Right kidney (tissue), 1 donor: ENCODE measurements at regions not wholly inside any gene's neighbourhood (a gene's known extent, or its start where the extent isn't known, plus 50 kb on each side); places are given as distances from the start of the nearest gene placed in this dataset.
"Not testable (repeated sequence)": the region's sequence is repeated elsewhere in the genome, so short reads cannot be mapped to it uniquely, and the experiment has no call there.

Experiments used
- DNase-seq: peaks from one replicate; pipeline ENCODE4 v3.0.0-alpha.2; 2016

DNA sequence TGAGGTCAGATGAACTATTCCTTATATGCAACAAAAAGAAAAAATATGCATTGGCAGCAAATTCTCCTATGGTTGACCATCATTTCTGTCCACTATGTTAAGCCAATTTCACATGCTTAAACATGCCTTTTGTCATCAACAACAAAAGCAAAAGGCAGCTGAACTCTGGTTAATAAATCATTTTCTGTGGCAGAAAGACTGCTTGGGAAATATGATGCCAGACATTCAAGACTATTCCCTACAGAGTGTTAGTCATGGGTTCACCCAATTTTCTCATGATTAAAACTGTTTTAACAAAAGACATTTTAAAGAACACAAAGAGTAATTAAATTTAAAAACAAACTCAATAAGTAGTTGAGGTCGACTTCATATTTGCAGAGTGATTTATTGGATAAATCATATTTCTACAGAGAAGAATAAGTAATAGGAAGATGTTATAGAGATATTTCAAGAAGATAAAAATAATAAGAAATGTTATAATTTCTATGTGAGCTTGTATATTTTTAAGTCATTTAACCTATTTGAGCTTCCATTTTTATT, 890.6 kb downstream of the STPG2 start:
- no peak for DNase-seq

DNA sequence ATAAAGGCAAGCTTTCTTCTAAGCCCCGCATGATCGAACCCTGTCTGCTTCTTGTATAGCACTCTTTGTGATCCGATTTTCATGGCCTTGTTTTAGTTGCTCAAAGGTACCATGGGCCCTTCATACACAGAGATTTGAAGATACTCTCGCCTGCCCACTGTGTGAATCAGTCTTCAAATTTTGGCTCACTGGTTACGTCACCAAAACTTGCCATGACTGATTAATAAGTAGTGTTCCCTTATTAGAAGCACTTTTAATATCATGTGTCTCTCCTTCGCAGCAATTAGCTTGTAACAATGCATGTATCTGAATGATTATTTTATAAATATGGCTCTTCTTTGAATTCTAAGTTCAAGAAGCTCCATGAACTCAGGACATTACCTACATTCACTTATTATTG, 880.5 kb downstream of the STPG2 start:
- no peak for DNase-seq

DNA sequence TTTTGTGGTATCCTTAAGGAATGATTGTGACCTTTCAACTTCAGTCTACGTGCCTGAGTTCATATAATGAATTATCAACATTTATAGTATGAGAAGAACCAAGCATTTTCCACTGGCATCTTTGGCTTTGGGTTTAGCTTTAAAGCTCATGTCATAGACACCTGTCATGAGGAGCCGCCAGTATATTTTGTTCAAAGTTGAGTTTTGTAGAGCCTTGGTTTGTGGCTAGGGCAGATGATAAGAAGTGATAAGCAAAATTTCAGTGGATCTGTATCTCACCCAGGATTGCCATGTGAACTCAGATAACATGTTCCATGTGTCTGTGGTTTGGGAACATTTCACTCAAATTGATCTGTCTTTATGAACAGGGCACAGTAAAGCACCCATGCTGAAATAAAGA, 873.2 kb downstream of the STPG2 start:
- DNase-seq, result no peak

DNA sequence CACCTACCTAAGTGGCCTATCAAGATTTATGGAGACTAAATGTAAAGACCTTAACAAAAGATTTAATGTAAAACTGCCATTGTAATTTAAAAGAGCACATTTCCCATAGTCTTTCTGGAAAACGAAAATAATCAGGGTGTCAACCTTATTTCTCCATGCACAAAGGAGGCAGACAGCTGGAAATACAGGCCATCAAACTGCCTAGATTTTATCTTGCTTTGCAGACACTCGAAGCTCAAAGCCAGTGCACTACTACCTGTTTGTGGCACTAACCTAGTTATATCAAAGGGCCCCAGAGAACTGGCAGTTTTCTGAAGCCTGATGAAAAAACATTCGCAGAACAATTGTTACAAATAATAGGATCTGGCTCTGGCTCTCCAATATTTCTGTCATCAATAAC, 863.9 kb downstream of the STPG2 start:
- DNase-seq, result no peak

DNA sequence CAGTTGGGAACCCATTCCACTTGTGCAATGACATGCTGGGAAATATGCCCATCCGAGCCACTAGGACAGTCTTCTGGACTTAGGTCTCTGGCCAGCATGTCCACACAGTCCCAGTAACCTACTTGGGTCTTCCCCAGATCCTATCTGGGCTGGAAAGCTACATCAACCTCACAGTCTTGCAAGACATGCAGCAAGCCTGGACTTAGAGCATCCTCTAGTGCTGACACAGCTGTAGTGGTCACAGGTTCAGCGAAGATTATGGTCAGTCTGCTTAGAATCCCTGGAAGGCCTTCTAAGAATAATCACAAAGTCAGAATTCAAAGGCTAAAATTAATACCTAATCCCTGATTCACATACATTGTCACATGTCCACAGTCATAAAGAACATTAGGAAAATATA, 842.7 kb downstream of the STPG2 start:
- no peak for DNase-seq

DNA sequence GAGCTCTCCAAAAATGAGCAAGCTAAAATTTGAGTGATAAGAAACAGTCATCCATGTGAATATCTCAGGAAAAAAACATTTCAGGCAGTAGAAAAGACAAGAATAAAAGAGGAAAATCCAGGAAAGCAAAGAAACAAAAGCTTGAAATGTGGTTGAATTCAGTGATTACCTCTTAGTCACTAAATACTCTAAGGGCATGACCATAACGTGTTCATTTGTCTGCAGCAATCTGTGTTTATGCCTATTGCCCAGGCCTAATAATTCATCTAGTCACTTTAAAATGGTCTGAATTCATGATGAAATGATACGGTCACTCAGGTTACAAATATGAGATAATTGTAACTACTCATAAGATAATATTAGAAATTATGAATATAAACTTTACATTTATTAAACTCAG, 837.9 kb downstream of the STPG2 start:
- DNase-seq, result no peak

- DNase-seq, result no peak
Observed at GRCh38 chr4:97309121-97309520, 834.2 kb downstream of the STPG2 start.

DNA sequence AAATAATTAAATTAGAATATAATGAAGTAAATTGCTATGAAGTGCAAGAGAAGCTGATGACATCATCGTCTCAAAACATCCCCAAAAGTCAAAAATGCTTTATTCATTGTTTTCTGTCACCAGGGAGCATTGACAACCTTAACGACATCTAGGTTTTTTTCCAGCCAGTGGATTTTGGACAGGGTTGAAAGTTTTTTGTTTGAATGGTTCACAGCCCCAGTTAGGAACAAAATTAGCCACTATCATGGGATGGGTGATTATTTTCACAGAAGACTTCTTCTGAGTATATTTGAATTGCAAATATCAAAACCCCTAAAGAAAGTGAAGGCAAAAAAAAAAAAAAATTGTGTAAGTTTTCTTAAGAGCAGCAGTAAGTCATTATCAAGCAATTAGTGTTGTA, 826.1 kb downstream of the STPG2 start:
- DNase-seq, result no peak

DNA sequence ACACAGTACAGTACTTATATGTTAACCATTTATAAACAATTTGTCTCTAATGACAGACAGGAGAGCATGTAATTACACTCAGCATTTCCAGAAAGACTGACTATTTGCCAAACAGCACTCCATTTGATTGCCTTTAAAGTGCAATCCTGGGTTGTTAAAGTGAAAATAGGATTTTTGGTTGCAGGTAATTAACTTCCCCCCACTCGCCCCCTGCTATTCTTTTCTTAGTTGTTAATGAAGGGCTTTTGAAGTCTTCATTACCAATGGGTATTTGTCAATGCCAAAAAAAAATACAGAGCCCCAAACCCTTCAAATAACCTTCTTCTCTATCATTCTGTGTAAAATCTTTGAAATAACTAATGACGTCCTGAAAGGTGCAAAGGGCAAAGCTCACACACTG, 825.6 kb downstream of the STPG2 start:
- no peak for DNase-seq

DNA sequence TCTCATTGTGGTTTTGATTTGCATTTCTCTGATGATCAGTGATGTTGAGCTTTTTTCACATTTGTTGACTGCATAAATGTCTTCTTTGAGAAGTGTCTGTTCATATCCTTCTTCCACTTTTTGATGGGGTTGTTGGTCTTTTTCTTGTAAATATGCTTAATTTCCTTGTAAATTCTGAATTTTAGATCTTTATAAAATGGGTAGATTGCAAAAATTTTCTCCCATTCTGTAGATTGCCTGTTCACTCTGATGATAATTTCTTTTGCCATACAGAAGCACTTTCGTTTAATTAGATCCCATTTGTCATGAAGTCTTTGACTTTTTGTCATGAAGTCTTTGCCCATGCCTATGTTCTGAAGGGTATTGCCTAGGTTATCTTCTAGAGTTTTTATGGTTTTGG, 817.5 kb downstream of the STPG2 start:
- DNase-seq, result not testable (repeated sequence)

- no peak for DNase-seq
Observed at GRCh38 chr4:97330917-97331316, 812.4 kb downstream of the STPG2 start.

DNA sequence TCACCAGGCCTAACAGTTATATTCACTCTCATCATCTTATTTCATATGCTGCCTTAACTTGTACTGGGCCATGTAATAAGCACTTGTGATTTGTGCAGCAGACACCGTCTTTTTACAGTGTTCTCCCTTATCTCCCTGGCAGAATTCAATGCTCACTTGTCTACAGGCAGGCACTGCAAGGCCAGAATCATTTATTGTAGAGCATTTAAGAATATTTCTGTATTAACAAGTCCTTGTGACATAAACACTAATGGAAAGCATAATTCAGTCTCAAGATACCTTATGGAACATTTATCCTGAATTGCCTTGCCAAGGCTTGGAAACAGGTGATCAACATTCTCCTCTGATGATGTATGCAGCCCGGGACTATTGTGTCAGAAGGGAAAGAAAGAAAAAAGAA, 808.9 kb downstream of the STPG2 start:
- no peak for DNase-seq

GRCh38 chr4:97349468-97350186, 793.6 kb downstream of the STPG2 start:
- no peak for DNase-seq

DNA sequence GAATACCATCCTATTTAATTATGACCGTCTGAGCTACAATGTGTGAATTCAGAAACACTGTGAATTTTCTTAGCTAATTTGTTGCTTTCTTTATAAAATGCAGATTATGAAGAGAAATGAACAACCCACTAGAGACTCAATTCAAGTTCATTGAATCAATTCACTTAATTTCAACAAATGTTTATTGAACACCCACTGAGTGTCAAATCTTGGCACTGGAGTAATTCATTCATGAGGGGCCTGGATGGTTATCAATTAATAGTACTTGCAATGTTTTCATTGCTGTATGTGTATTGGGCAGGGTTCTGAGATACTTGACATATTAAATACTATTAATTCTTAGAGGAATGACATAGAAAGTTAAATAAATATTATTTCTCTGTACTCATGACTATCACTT, 789.4 kb downstream of the STPG2 start:
- DNase-seq, result no peak

- no peak for DNase-seq
Observed at GRCh38 chr4:97359826-97360225, 783.5 kb downstream of the STPG2 start.

DNA sequence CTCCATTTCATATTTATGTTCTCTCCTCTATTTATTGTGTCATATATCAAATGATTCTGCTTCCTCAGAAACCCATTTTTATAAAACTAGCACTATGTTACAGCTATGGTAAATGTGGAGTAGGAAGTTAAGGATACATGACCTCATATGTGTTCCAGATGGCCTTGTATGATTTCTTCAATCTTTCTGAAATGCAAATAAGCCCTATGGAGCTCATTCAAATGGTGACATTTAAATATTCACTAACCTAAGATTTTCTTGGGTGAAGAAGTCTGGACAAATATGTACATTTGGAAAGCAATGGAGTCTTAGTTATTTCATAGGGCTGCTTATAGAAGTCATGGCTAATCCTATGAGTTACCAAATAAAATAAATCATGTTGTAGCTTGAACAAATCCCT, 782.5 kb downstream of the STPG2 start:
- no peak for DNase-seq

DNA sequence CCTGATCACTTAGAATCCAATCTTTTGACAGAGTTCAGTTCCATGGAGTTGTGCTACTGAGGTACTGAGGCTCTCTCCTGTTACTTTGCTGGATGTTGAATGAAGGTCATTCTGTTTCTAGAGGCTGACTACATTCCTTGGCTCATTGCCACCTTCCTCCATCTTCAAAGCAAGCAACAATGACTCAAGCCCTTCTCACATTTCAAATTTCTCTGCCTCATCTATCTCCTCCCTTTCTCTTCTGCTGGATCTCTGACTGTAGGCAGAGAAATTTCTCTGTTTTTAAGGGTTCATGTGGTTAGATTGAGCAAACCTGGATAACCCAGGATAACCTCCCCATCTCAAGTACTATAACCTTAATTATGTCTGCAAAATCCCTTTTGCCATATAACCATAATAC, 775.4 kb downstream of the STPG2 start:
- DNase-seq, result no peak

DNA sequence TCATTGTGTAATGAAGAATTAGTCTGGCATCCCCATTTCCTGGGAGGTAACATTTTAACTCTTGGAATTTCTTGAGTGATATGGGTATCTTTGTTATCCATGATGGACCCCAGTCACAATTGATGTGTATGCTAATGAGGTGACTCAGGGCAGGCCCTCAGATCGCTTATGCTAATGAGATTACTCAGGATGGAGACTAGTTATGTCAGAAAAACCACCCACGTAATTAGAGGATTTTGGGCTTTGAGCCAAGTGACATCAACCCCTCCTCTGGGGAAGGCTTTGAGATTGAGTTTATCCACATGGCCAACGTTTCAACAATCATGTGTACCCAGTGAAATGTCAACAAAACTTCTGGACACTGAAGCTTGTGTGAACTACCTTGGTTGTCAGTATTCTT, 772.7 kb downstream of the STPG2 start:
- no peak for DNase-seq

GRCh38 chr4:97374526-97374925, 768.8 kb downstream of the STPG2 start:
- no peak for DNase-seq

GRCh38 chr4:97386969-97387368, 756.3 kb downstream of the STPG2 start:
- DNase-seq, result no peak

- DNase-seq, result no peak
Observed at GRCh38 chr4:97394653-97395052, 748.6 kb downstream of the STPG2 start.

DNA sequence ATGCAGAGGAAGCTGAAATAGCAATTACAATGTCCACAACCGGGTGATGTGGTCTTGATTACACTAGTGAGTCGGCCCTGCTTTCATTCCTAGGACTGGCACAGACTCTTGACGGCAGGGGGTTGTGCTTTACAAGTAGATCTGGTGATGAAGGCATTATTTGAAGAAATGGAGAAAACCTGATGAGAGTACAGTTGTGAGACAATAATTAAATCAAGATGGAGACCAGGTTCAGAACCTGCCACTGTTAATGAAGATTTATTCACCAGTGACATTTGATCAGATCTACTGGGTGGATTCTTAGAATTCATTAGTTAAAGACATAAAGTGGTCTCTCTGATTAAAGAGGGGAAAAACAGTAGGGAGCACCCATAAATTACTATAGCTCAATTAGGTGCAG, 747.2 kb downstream of the STPG2 start:
- no peak for DNase-seq

- DNase-seq, result no peak
Observed at GRCh38 chr4:97396605-97397004, 746.7 kb downstream of the STPG2 start.

DNA sequence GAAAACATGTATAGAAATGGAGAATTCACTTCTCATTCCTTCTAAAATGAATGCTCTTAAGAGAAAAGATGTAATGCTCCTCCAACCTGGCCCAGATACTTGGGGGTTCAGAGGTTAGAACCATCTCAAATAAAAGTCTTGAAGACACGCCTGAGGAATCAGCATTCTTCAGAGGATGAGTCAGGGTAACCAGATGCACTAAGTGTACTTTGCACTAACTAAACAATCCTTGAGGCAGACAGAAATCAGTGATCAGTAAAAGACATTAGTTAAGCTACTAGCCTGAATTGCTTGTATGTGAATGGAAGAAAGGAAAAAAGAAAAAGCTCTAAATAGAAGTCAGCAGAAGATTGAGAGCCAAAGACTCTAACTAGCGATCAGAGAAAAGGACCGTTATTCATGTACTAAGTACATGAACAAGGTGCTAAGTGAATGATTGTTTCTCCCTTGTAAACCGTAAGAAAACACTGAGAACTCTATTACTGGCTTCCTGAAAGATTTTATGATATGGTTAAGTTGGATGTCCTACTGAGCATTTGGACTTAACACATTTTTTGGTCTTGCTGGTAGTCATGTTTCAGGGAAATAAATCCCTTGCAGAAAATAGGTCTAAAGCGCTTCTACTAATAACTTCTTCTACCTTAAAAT, 738.3 kb downstream of the STPG2 start:
- DNase-seq, result no peak
